H9 (cell line): ENCODE measurements at regions not wholly inside any gene's neighbourhood (a gene's known extent, or its start where the extent isn't known, plus 50 kb on each side); places are given as distances from the start of the nearest gene placed in this dataset.

Source experiments
- DNase-seq: peaks from one replicate; pipeline ENCODE4 v3.0.0-alpha.2; 2017
- H2AFZ ChIP-seq: one replicate; pipeline ENCODE4 v1.6.1; 2013; ENCODE audit warnings: mild to moderate bottlenecking, low read length, control low read depth, moderate library complexity
- H2AK5ac ChIP-seq: 2 replicates; pipeline ENCODE4 v1.6.1; 2013; ENCODE audit warnings: low read length, control low read depth, mixed read lengths; ENCODE audit not compliant: insufficient read length
- H2BK120ac ChIP-seq: one replicate; pipeline ENCODE4 v1.6.1; 2013; ENCODE audit warnings: low read depth, mild to moderate bottlenecking, low read length, control low read depth, inconsistent platforms; ENCODE audit not compliant: poor library complexity, severe bottlenecking
- H2BK12ac ChIP-seq: 2 replicates; pipeline ENCODE4 v1.6.1; 2013; ENCODE audit warnings: low read length, control low read depth, mixed read lengths, low read depth; ENCODE audit not compliant: insufficient read length
- H2BK15ac ChIP-seq: 2 replicates; pipeline ENCODE4 v1.6.1; 2013; ENCODE audit warnings: low read depth, low read length, control low read depth
- H2BK20ac ChIP-seq: one replicate; pipeline ENCODE4 v1.6.1; 2013; ENCODE audit warnings: low read depth, mild to moderate bottlenecking, low read length, control low read depth, inconsistent platforms; ENCODE audit not compliant: poor library complexity, severe bottlenecking
- H2BK5ac ChIP-seq: 2 replicates; pipeline ENCODE4 v1.6.1; 2013; ENCODE audit warnings: low read length, control low read depth, mixed read lengths; ENCODE audit not compliant: insufficient read length
- H3K14ac ChIP-seq: 2 replicates; pipeline ENCODE4 v1.6.1; 2013; ENCODE audit warnings: low read length, control low read depth; ENCODE audit not compliant: insufficient read depth
- H3K18ac ChIP-seq: 2 replicates; pipeline ENCODE4 v1.6.1; 2013; ENCODE audit warnings: low read depth, mild to moderate bottlenecking, mixed read lengths, low read length, control low read depth; ENCODE audit not compliant: insufficient read length
- H3K23ac ChIP-seq: 2 replicates; pipeline ENCODE4 v1.6.1; 2013; ENCODE audit warnings: low read length, control low read depth, mixed read lengths, low read depth; ENCODE audit not compliant: insufficient read length
- H3K23me2 ChIP-seq: 2 replicates; pipeline ENCODE4 v1.6.1; 2013; ENCODE audit warnings: low read depth, mild to moderate bottlenecking, mixed read lengths, low read length, control low read depth; ENCODE audit not compliant: insufficient read length, poor library complexity, severe bottlenecking
- H3K27ac ChIP-seq: 2 replicates; pipeline ENCODE4 v1.5.1; 2013; ENCODE audit warnings: low read length, control low read depth, mixed read lengths, low read depth; ENCODE audit not compliant: insufficient read length
- H3K27me3 ChIP-seq: 2 replicates; pipeline ENCODE4 v1.6.1; 2013; ENCODE audit warnings: low read length, control low read depth, inconsistent platforms; ENCODE audit not compliant: insufficient read depth
- H3K4ac ChIP-seq: 2 replicates; pipeline ENCODE4 v1.6.1; 2013; ENCODE audit warnings: low read depth, mild to moderate bottlenecking, control low read depth, inconsistent platforms, low read length, moderate library complexity
- H3K4me1 ChIP-seq: 2 replicates; pipeline ENCODE4 v1.6.1; 2013; ENCODE audit warnings: low read length, control low read depth, inconsistent platforms; ENCODE audit not compliant: insufficient read depth
- H3K4me2 ChIP-seq: 2 replicates; pipeline ENCODE4 v1.6.1; 2013; ENCODE audit warnings: low read length, control low read depth, mixed read lengths; ENCODE audit not compliant: insufficient read length, insufficient read depth
- H3K56ac ChIP-seq: 2 replicates; pipeline ENCODE4 v1.6.1; 2013; ENCODE audit warnings: low read depth, mild to moderate bottlenecking, mixed read lengths, low read length, control low read depth; ENCODE audit not compliant: insufficient read length
- H3K79me1 ChIP-seq: 2 replicates; pipeline ENCODE4 v1.6.1; 2013; ENCODE audit warnings: low read depth, mild to moderate bottlenecking, moderate library complexity, low read length, control low read depth, inconsistent platforms; ENCODE audit not compliant: insufficient read depth, poor library complexity, severe bottlenecking
- H3K79me2 ChIP-seq: 2 replicates; pipeline ENCODE4 v1.6.1; 2013; ENCODE audit warnings: low read length, control low read depth, inconsistent platforms; ENCODE audit not compliant: insufficient read depth
- H3K9ac ChIP-seq: 2 replicates; pipeline ENCODE4 v1.6.1; 2013; ENCODE audit warnings: low read length, control low read depth, mixed read lengths; ENCODE audit not compliant: insufficient read length; ENCODE audit errors: extremely low read depth
- H3K9me3 ChIP-seq: one replicate; pipeline ENCODE4 v1.6.1; 2013; ENCODE audit warnings: low read depth, low read length, inconsistent platforms; ENCODE audit not compliant: control insufficient read depth
- H3T11ph ChIP-seq: one replicate; pipeline ENCODE4 v1.6.1; 2013; ENCODE audit warnings: mild to moderate bottlenecking, low read length, control low read depth, inconsistent platforms
- H4K20me1 ChIP-seq: one replicate; pipeline ENCODE4 v1.6.1; 2013; ENCODE audit not compliant: control insufficient read depth, insufficient read length, insufficient read depth
- H4K5ac ChIP-seq: 2 replicates; pipeline ENCODE4 v1.6.1; 2013; ENCODE audit warnings: low read depth, mild to moderate bottlenecking, mixed read lengths, low read length, control low read depth; ENCODE audit not compliant: insufficient read length
- H4K8ac ChIP-seq: replicated peaks from 2 replicates; pipeline ENCODE4 v1.6.1; 2013; ENCODE audit warnings: low read length, control low read depth, mixed read lengths, low read depth; ENCODE audit not compliant: insufficient read length
- H4K91ac ChIP-seq: 2 replicates; pipeline ENCODE4 v1.6.1; 2013; ENCODE audit warnings: low read depth, mild to moderate bottlenecking, moderate library complexity, mixed read lengths, low read length, control low read depth; ENCODE audit not compliant: insufficient read length
- H3K27ac Mint-ChIP-seq, 3 experiments: 2 replicates in 2 of 3; 3 replicates in 1 of 3; pipeline ENCODE4 v1.8.0; 2020 to 2021; ENCODE audit warnings: mixed read lengths in 3 of 3, mild to moderate bottlenecking in 1 of 3, moderate library complexity in 1 of 3
- H3K27me3 Mint-ChIP-seq: 2 replicates; pipeline ENCODE4 v1.8.0; 2021; ENCODE audit warnings: low read depth, mild to moderate bottlenecking, moderate library complexity, mixed read lengths
- H3K36me3 Mint-ChIP-seq, 3 experiments: 2 replicates in 2 of 3; 3 replicates in 1 of 3; pipeline ENCODE4 v1.8.0; 2020 to 2021; ENCODE audit warnings: low read depth in 3 of 3, mixed read lengths in 3 of 3; ENCODE audit not compliant: insufficient read depth in 1 of 3
- H3K4me1 Mint-ChIP-seq, 2 experiments: 2 replicates each; pipeline ENCODE4 v1.8.0; 2020; ENCODE audit warnings: mixed read lengths in 2 of 2
- H3K4me3 Mint-ChIP-seq, 2 experiments: 2 replicates in 1 of 2; 3 replicates in 1 of 2; pipeline ENCODE4 v1.8.0; 2020 to 2021; ENCODE audit warnings: mild to moderate bottlenecking in 2 of 2, mixed read lengths in 2 of 2, moderate library complexity in 1 of 2
- H3K9me3 Mint-ChIP-seq, 2 experiments: 2 replicates in 1 of 2; 3 replicates in 1 of 2; pipeline ENCODE4 v1.8.0; 2020; ENCODE audit warnings: mild to moderate bottlenecking in 2 of 2, mixed read lengths in 2 of 2, moderate library complexity in 1 of 2
- WGBS: extraction: QIAGEN DNeasy Blood & Tissue Kit; methylation state at CpG from one replicate; pipeline ENCODE4 v1.1.7; 2013; ENCODE audit warnings: missing lambda C conversion rate, low lambda C conversion rate, mixed read lengths; ENCODE audit not compliant: insufficient read length; ENCODE audit errors: extremely low coverage; 5-methylcytosine and 5-hydroxymethylcytosine counted together
- TF ChIP-seq, protein P1 (sequence below): fragments of 200-600 bp; sonication (generic); conservative IDR thresholded peaks from 3 replicates; pipeline ENCODE4 v1.8.0; 2021; ENCODE audit warnings: antibody characterized with exemption, mild to moderate bottlenecking

GRCh38 chr2:83873110-83873509, 586.0 kb downstream of the SUCLG1 start:
- H4K20me1 ChIP-seq, result no peaks in the 10 kb centered on the region
- H3T11ph ChIP-seq, result no peak overlapping the region
- H3K4me2 ChIP-seq, result no peak overlapping the region
- no peaks in the 10 kb centered on the region for H3K23me2 ChIP-seq
- no peak overlapping the region for H4K5ac ChIP-seq
- no peak overlapping the region for H4K91ac ChIP-seq
- no peak overlapping the region for H2BK12ac ChIP-seq
- Mint-ChIP-seq H3K27ac (no peak overlapping the region), H3K27me3 (peaks cover 3% of the 10 kb centered on the region), H3K4me1 (no peaks in the 10 kb centered on the region), H3K36me3 (peaks cover 29 to 53% (median 39%) of the 10 kb centered on the region in 3 experiments), H3K4me3 (no peak overlapping the region), H3K9me3 (peaks cover 39 to 53% of the 10 kb centered on the region in 2 experiments)
- no peak overlapping the region for H4K8ac ChIP-seq
- H3K9me3 ChIP-seq, result peaks cover 14% of the 10 kb centered on the region
- H3K27ac ChIP-seq, result no peak overlapping the region
- H3K79me1 ChIP-seq, result no peaks in the 10 kb centered on the region
- H3K18ac ChIP-seq, result no peak overlapping the region
- no peak overlapping the region for H2AK5ac ChIP-seq
- H2BK5ac ChIP-seq, result no peak overlapping the region
- no peak overlapping the region for H3K9ac ChIP-seq
- H3K79me2 ChIP-seq, result no peaks in the 10 kb centered on the region
- no peak overlapping the region for H2BK15ac ChIP-seq
- DNase-seq, result no peak
- no peak overlapping the region for H3K4ac ChIP-seq
- no CpG with 5 or more reads among the region's 6 CpGs for WGBS
- no peaks in the 10 kb centered on the region for H3K4me1 ChIP-seq
- no peak overlapping the region for H2BK20ac ChIP-seq
- no peak overlapping the region for H3K14ac ChIP-seq
- H3K23ac ChIP-seq, result no peak overlapping the region
- H2BK120ac ChIP-seq, result no peak overlapping the region
- no peak overlapping the region for H3K56ac ChIP-seq
- TF ChIP-seq, protein P1, sequence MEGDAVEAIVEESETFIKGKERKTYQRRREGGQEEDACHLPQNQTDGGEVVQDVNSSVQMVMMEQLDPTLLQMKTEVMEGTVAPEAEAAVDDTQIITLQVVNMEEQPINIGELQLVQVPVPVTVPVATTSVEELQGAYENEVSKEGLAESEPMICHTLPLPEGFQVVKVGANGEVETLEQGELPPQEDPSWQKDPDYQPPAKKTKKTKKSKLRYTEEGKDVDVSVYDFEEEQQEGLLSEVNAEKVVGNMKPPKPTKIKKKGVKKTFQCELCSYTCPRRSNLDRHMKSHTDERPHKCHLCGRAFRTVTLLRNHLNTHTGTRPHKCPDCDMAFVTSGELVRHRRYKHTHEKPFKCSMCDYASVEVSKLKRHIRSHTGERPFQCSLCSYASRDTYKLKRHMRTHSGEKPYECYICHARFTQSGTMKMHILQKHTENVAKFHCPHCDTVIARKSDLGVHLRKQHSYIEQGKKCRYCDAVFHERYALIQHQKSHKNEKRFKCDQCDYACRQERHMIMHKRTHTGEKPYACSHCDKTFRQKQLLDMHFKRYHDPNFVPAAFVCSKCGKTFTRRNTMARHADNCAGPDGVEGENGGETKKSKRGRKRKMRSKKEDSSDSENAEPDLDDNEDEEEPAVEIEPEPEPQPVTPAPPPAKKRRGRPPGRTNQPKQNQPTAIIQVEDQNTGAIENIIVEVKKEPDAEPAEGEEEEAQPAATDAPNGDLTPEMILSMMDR, result no peak
- H2AFZ ChIP-seq, result no peak overlapping the region
- H3K27me3 ChIP-seq, result no peaks in the 10 kb centered on the region
